SIG-M5 treated with dmso at 0.1 percent for 504 hours (cell line): ENCODE measurements at regions not wholly inside any gene's neighbourhood (a gene's known extent, or its start where the extent isn't known, plus 50 kb on each side); places are given as distances from the start of the nearest gene placed in this dataset.
"Not testable (repeated sequence)": the region's sequence is repeated elsewhere in the genome, so short reads cannot be mapped to it uniquely, and the experiment has no call there.

Source experiments
- DNase-seq: peaks from one replicate; lab custom pipeline; 2025; ENCODE audit not compliant: unreplicated experiment; lab: John Stamatoyannopoulos, UW

GRCh38 chr1:209086486-209087192, 496.9 kb upstream of the CAMK1G start:
- DNase-seq: no peak

GRCh38 chr1:209094384-209094783, 489.1 kb upstream of the CAMK1G start:
- no peak for DNase-seq

- DNase-seq: no peak
Observed at GRCh38 chr1:209095627-209096595, 487.6 kb upstream of the CAMK1G start.

- no peak for DNase-seq
Observed at GRCh38 chr1:209100460-209100859, 483.1 kb upstream of the CAMK1G start.

- no peak for DNase-seq
Observed at GRCh38 chr1:209101106-209101505, 482.4 kb upstream of the CAMK1G start.

- DNase-seq: no peak
Observed at GRCh38 chr1:209102120-209102519, 481.4 kb upstream of the CAMK1G start.

GRCh38 chr1:209102531-209102930, 481.0 kb upstream of the CAMK1G start:
- no peak for DNase-seq

GRCh38 chr1:209103092-209103491, 480.4 kb upstream of the CAMK1G start:
- no peak for DNase-seq

- DNase-seq: no peak
Observed at GRCh38 chr1:209104646-209105045, 478.9 kb upstream of the CAMK1G start.

- DNase-seq: no peak
Observed at GRCh38 chr1:209105701-209106100, 477.8 kb upstream of the CAMK1G start.

- no peak for DNase-seq
Observed at GRCh38 chr1:209106237-209106741, 477.2 kb upstream of the CAMK1G start.

- DNase-seq: no peak
Observed at GRCh38 chr1:209106861-209107260, 476.7 kb upstream of the CAMK1G start.

GRCh38 chr1:209107535-209107934, 476.0 kb upstream of the CAMK1G start:
- DNase-seq: no peak

GRCh38 chr1:209109001-209109785, 474.3 kb upstream of the CAMK1G start:
- DNase-seq: no peak

GRCh38 chr1:209113521-209113920, 470.0 kb upstream of the CAMK1G start:
- DNase-seq: no peak

- DNase-seq: no peak
Observed at GRCh38 chr1:209116705-209117104, 466.8 kb upstream of the CAMK1G start.

GRCh38 chr1:209123601-209124000, 459.9 kb upstream of the CAMK1G start:
- DNase-seq: no peak

GRCh38 chr1:209129091-209129490, 454.4 kb upstream of the CAMK1G start:
- DNase-seq: not testable (repeated sequence)

- DNase-seq: no peak
Observed at GRCh38 chr1:209130886-209131285, 452.6 kb upstream of the CAMK1G start.

- no peak for DNase-seq
Observed at GRCh38 chr1:209132736-209133467, 450.6 kb upstream of the CAMK1G start.
